ENCODE measurements at regions not wholly inside any gene's neighbourhood (a gene's known extent, or its start where the extent isn't known, plus 50 kb on each side); places are given as distances from the start of the nearest gene placed in this dataset.
"Not testable (repeated sequence)": the region's sequence is repeated elsewhere in the genome, so short reads cannot be mapped to it uniquely, and the experiment has no call there.

- intact Hi-C loops (cut with DNase I; ENCODE audit: low total_unique reads) = no loop called here
- no peak overlapping the region for H3K4me3 ChIP-seq (ENCODE audit: low read depth, poor library complexity, severe bottlenecking)
- no peak for DNase-seq (ENCODE audit: low spot score in 2 of 2)
- TF ChIP-seq, protein P1, sequence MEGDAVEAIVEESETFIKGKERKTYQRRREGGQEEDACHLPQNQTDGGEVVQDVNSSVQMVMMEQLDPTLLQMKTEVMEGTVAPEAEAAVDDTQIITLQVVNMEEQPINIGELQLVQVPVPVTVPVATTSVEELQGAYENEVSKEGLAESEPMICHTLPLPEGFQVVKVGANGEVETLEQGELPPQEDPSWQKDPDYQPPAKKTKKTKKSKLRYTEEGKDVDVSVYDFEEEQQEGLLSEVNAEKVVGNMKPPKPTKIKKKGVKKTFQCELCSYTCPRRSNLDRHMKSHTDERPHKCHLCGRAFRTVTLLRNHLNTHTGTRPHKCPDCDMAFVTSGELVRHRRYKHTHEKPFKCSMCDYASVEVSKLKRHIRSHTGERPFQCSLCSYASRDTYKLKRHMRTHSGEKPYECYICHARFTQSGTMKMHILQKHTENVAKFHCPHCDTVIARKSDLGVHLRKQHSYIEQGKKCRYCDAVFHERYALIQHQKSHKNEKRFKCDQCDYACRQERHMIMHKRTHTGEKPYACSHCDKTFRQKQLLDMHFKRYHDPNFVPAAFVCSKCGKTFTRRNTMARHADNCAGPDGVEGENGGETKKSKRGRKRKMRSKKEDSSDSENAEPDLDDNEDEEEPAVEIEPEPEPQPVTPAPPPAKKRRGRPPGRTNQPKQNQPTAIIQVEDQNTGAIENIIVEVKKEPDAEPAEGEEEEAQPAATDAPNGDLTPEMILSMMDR (IDR thresholded peaks at IDR 0.05) = no peak
- TF ChIP-seq POLR2A (IDR thresholded peaks at IDR 0.05) = no peak
- WGBS, 2 donors = 92 to 97% methylated on average over 4 of the region's 4 CpGs
Measured at GRCh38 chr1:213499444-213499843, 448.4 kb downstream of the RPS6KC1 start.

DNA sequence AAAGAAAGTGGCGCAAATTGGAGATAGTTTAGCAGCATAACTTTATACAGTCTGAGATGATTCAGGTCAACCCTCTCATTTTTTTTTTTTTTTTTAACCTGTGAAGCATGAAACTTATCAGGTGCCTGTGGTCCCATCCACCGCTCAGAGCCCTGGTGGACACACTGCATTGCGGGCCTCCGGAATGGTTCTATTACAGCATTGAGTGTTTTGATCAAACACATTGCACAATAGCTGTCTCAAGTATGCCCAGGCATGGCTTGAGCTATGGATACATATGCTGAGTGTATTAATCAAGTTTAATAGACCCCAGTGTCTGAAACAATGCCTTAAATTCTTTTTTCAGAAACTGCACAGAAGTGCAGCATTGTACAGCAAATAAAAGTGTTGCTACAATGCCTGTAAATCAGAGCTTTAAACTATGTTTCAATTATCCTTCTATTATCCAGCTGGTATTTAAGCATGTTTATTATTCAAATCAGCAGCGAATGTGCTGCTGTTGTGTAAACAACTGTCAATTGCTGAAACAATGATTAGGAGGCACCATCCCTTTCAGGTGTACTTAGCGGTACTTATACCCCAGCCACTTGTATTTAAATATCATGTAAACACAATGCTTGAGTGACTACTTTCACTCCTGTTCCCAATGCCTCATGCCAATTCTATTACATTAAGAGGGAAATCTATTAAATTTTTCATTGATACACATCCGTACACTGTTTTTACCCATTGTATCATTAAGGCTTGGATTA lies 456.6 kb downstream of the RPS6KC1 start:
- intact Hi-C loops (cut with DNase I; ENCODE audit: low total_unique reads) = no loop called here
- no peak for DNase-seq (ENCODE audit: low spot score in 2 of 2)
- no peak overlapping the region for H3K4me3 ChIP-seq (ENCODE audit: low read depth, poor library complexity, severe bottlenecking)
- 78 to 80% methylated on average over 7 of the region's 7 CpGs for WGBS, 2 donors
- TF ChIP-seq, protein P1 (IDR thresholded peaks at IDR 0.05) = no peak
- no peak for TF ChIP-seq POLR2A (IDR thresholded peaks at IDR 0.05)

DNA sequence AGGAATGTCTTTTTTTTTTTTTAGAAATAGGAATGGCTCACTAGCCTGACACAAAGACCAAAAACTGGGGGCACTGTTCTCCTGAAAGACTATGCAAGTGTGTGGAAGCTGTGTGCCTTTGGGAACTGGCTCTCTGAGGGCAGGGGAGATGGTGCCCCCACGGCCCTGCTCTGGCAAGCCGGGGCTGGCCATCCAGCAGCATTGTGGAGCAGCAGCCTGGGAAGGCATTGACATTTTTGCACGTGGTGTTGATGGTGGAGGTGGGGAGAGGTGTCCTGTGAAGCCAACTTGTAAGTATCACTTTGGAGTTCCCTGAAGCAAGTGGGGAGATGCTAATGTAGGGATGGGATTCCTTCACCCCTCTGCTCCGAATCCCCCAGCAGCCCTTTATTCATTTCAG lies 460.1 kb downstream of the RPS6KC1 start:
- intact Hi-C loops (cut with DNase I; ENCODE audit: low total_unique reads) = no loop called here
- no peak for TF ChIP-seq POLR2A (IDR thresholded peaks at IDR 0.05)
- TF ChIP-seq, protein P1 (IDR thresholded peaks at IDR 0.05) = no peak
- WGBS, 2 donors = 54 to 62% methylated on average over 4 of the region's 4 CpGs
- H3K4me3 ChIP-seq (ENCODE audit: low read depth, poor library complexity, severe bottlenecking) = no peak overlapping the region
- no peak for DNase-seq (ENCODE audit: low spot score in 2 of 2)

- H3K4me3 ChIP-seq (ENCODE audit: low read depth, poor library complexity, severe bottlenecking) = no peak overlapping the region
- WGBS, 2 donors = 52 to 57% methylated on average over 5 of the region's 5 CpGs
Measured at GRCh38 chr1:213512316-213512715, 461.3 kb downstream of the RPS6KC1 start.

DNA sequence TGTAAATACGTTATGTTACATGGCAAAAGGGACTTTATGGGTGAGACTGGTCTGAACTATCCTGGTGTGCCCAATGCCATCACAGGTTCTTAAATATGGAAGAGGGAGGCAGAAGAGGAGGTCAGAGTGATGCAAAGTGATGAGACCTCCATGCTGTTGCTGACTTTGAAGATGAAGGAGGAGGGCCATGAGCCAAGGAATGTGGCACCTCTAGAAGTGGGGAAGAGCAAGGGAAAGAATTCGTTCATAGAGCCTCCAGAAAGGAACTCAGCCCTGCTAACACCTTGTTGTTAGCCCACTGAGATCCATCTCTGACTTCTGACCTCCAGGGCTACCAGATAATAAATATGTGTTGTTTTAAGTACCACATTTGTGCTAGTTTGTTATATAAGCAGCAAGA lies 462.0 kb downstream of the RPS6KC1 start:
- no peak for DNase-seq (ENCODE audit: low spot score in 2 of 2)
- TF ChIP-seq, protein P1 (IDR thresholded peaks at IDR 0.05) = no peak
- TF ChIP-seq POLR2A (IDR thresholded peaks at IDR 0.05) = no peak
- intact Hi-C loops (cut with DNase I; ENCODE audit: low total_unique reads) = no loop called here
- H3K4me3 ChIP-seq (ENCODE audit: low read depth, poor library complexity, severe bottlenecking) = no peak overlapping the region
- 60 to 67% methylated on average over 2 of the region's 2 CpGs for WGBS, 2 donors

More at GRCh38 chr1:213512316-213512715, 461.3 kb downstream of the RPS6KC1 start:
- DNase-seq (ENCODE audit: low spot score in 2 of 2) = no peak
- intact Hi-C loops (cut with DNase I; ENCODE audit: low total_unique reads) = no loop called here
- TF ChIP-seq POLR2A (IDR thresholded peaks at IDR 0.05) = no peak
- TF ChIP-seq, protein P1 (IDR thresholded peaks at IDR 0.05) = no peak

GRCh38 chr1:213514408-213515179 lies 463.6 kb downstream of the RPS6KC1 start:
- 91 to 96% methylated on average over 4 to 5 of the region's 5 CpGs for WGBS, 2 donors
- DNase-seq (ENCODE audit: low spot score in 2 of 2); intact Hi-C loops (cut with DNase I; ENCODE audit: low total_unique reads): not testable (repeated sequence)

More at GRCh38 chr1:213514408-213515179, 463.6 kb downstream of the RPS6KC1 start:
- not testable (repeated sequence) for H3K4me3 ChIP-seq (ENCODE audit: low read depth, poor library complexity, severe bottlenecking)

Measured in lower leg skin (tissue), 4 donors.